Body of pancreas (tissue), 4 donors: ENCODE measurements at regions not wholly inside any gene's neighbourhood (a gene's known extent, or its start where the extent isn't known, plus 50 kb on each side); places are given as distances from the start of the nearest gene placed in this dataset.

ENCODE experiments used
- ATAC-seq: fragments of 150-250 bp; one replicate; pipeline ENCODE4 v1.9.1; 2016
- DNase-seq, 4 donors: peaks; one replicate each; pipeline ENCODE4 v3.0.0-alpha.2; 2019
- H3K27ac ChIP-seq, 4 donors: fragments of 200-600 bp; sonication (generic); 1 replicate in 3 of 4; 2 replicates in 1 of 4; pipeline versions ENCODE4 v1.5.1 to v1.6.1; 2016 to 2019; ENCODE audit warnings: mild to moderate bottlenecking in 1 of 4, mixed read lengths in 1 of 4, moderate library complexity in 1 of 4
- H3K27me3 ChIP-seq, 2 donors: fragments of 200-600 bp; sonication (generic); one replicate each; pipeline ENCODE4 v1.6.0; 2016; ENCODE audit warnings: mild to moderate bottlenecking in 1 of 2
- H3K36me3 ChIP-seq, 2 donors: fragments of 200-600 bp; sonication (generic); replicated peaks in 1 of 2; 2 replicates each; pipeline ENCODE4 v1.5.1; 2016; ENCODE audit warnings: low read depth in 2 of 2; ENCODE audit not compliant: insufficient read depth in 1 of 2
- H3K4me1 ChIP-seq: fragments of 200-600 bp; sonication (generic); one replicate; pipeline ENCODE4 v1.6.0; 2016
- H3K4me3 ChIP-seq, 2 donors: fragments of 200-600 bp; sonication (generic); 1 replicate in 1 of 2; 2 replicates in 1 of 2; pipeline ENCODE4 v1.5.1; 2016 to 2019
- H3K9me3 ChIP-seq, 3 donors: fragments of 200-600 bp; sonication (generic); 1 replicate in 2 of 3; 2 replicates in 1 of 3; pipeline ENCODE4 v1.5.1; 2016
- CTCF ChIP-seq, 7 experiments: fragments of 450-650 bp in 4 of 7; fragments of 200-600 bp in 3 of 7; sonication (generic) in 3 of 7; IDR thresholded peaks; one replicate each; pipeline ENCODE4 v1.5.1; 2016 to 2019; ENCODE audit warnings: antibody characterized with exemption in 7 of 7
- POLR2A ChIP-seq, 3 donors: fragments of 450-650 bp; IDR thresholded peaks; one replicate each; pipeline ENCODE4 v1.6.1; 2016; ENCODE audit warnings: antibody characterized with exemption in 3 of 3, mild to moderate bottlenecking in 2 of 3
- WGBS, 2 donors: methylation state at CpG; one replicate each; pipeline ENCODE4 v1.1.5; 2017; 5-methylcytosine and 5-hydroxymethylcytosine counted together
- intact Hi-C: fragments of 100-400 bp; cut with DNase I; formaldehyde crosslinking; loops from one replicate; pipeline ENCODE4 v1.15.1; 2023

- 87 to 92% methylated on average over 1 of the region's 1 CpG for WGBS, 2 donors
- peaks cover 14% of the 10 kb centered on the region for H3K4me1 ChIP-seq
- no peaks in the 10 kb centered on the region for H3K9me3 ChIP-seq
- no peak for ATAC-seq
- no peaks in the 10 kb centered on the region for H3K36me3 ChIP-seq
- intact Hi-C loops = no loop called here
- DNase-seq = no peak
- TF ChIP-seq POLR2A (IDR thresholded peaks at IDR 0.05) (no peak), CTCF (IDR thresholded peaks at IDR 0.05) (no peak)
- H3K27me3 ChIP-seq = no peaks in the 10 kb centered on the region
- no peak overlapping the region for H3K4me3 ChIP-seq
- H3K27ac ChIP-seq = no peak overlapping the region
These were observed 289.2 kb upstream of the KYNU start for GRCh38 chr2:142588269-142588668.

- DNase-seq (peak in 1 of 4 donors; percentile 9), ATAC-seq (no peak)
- Histone ChIP-seq H3K4me3 (no peak overlapping the region), H3K27ac (peak overlapping the region in 1 of 4 donors; percentile 10), H3K27me3 (no peaks in the 10 kb centered on the region), H3K9me3 (no peaks in the 10 kb centered on the region), H3K36me3 (no peaks in the 10 kb centered on the region), H3K4me1 (peaks cover 8% of the 10 kb centered on the region)
- 28 to 33% methylated on average over 3 to 5 of the region's 5 CpGs for WGBS, 2 donors
- TF ChIP-seq CTCF (IDR thresholded peaks at IDR 0.05) = no peak
- no peak for TF ChIP-seq POLR2A (IDR thresholded peaks at IDR 0.05)
- intact Hi-C loops = no loop called here
These were observed 290.5 kb upstream of the KYNU start for GRCh38 chr2:142586693-142587580.

- no peaks in the 10 kb centered on the region for H3K36me3 ChIP-seq
- DNase-seq (no peak), ATAC-seq (no peak)
- no peaks in the 10 kb centered on the region for H3K27me3 ChIP-seq
- 65 to 87% methylated on average over 2 of the region's 2 CpGs for WGBS, 2 donors
- H3K27ac ChIP-seq = no peak overlapping the region
- H3K9me3 ChIP-seq = no peaks in the 10 kb centered on the region
- H3K4me1 ChIP-seq = no peaks in the 10 kb centered on the region
- no peak for TF ChIP-seq CTCF (IDR thresholded peaks at IDR 0.05)
- TF ChIP-seq POLR2A (IDR thresholded peaks at IDR 0.05) = no peak
- intact Hi-C loops = no loop called here
- no peak overlapping the region for H3K4me3 ChIP-seq
These were observed 291.7 kb upstream of the KYNU start for GRCh38 chr2:142585785-142586184.

- ATAC-seq = no peak
- Histone ChIP-seq H3K27ac (no peak overlapping the region), H3K27me3 (no peaks in the 10 kb centered on the region), H3K36me3 (no peaks in the 10 kb centered on the region), H3K4me1 (no peaks in the 10 kb centered on the region), H3K4me3 (no peak overlapping the region), H3K9me3 (no peaks in the 10 kb centered on the region)
- WGBS, 2 donors = 67 to 75% methylated on average over 2 of the region's 2 CpGs
- intact Hi-C loops = no loop called here
- DNase-seq = no peak
- no peak for TF ChIP-seq CTCF (IDR thresholded peaks at IDR 0.05)
- no peak for TF ChIP-seq POLR2A (IDR thresholded peaks at IDR 0.05)
These were observed 295.1 kb upstream of the KYNU start for GRCh38 chr2:142582317-142582716.

GRCh38 chr2:142581491-142581890 lies 296.0 kb upstream of the KYNU start:
- no peak for DNase-seq
- intact Hi-C loops = no loop called here
- no peaks in the 10 kb centered on the region for H3K9me3 ChIP-seq
- no peak overlapping the region for H3K27ac ChIP-seq
- no peaks in the 10 kb centered on the region for H3K4me1 ChIP-seq
- TF ChIP-seq CTCF (IDR thresholded peaks at IDR 0.05) = no peak
- TF ChIP-seq POLR2A (IDR thresholded peaks at IDR 0.05) = no peak
- no peaks in the 10 kb centered on the region for H3K27me3 ChIP-seq
- no peak for ATAC-seq
- 50 to 61% methylated on average over 1 of the region's 1 CpG for WGBS, 2 donors
- no peak overlapping the region for H3K4me3 ChIP-seq
- H3K36me3 ChIP-seq = no peaks in the 10 kb centered on the region
